OCI-LY1 (cell line): ENCODE measurements at regions not wholly inside any gene's neighbourhood (a gene's known extent, or its start where the extent isn't known, plus 50 kb on each side); places are given as distances from the start of the nearest gene placed in this dataset.

Source experiments
- H2AFZ ChIP-seq: fragments of 200-600 bp; sonication (generic), shearing (Covaris generic); 2 replicates; pipeline ENCODE4 v1.6.0; 2014; ENCODE audit warnings: antibody characterized with exemption, mild to moderate bottlenecking, low read length
- H3F3A ChIP-seq: fragments of 200-600 bp; sonication (generic), shearing (Covaris generic); 2 replicates; pipeline ENCODE4 v1.6.0; 2014; ENCODE audit warnings: mild to moderate bottlenecking, antibody characterized with exemption, low read length, moderate library complexity; ENCODE audit not compliant: insufficient read depth
- H3K27ac ChIP-seq: fragments of 200-600 bp; sonication (generic); 2 replicates; pipeline ENCODE4 v1.5.1; 2014; ENCODE audit warnings: low read length, mixed run types, mild to moderate bottlenecking, low read depth; ENCODE audit not compliant: poor library complexity, severe bottlenecking
- H3K27me3 ChIP-seq: fragments of 200-600 bp; sonication (generic); 2 replicates; pipeline ENCODE4 v1.6.0; 2014; ENCODE audit warnings: antibody characterized with exemption, mild to moderate bottlenecking, low read length, moderate library complexity; ENCODE audit not compliant: insufficient read depth
- H3K36me3 ChIP-seq: fragments of 200-600 bp; sonication (generic); 2 replicates; pipeline ENCODE4 v1.6.1; 2014; ENCODE audit warnings: mild to moderate bottlenecking, antibody characterized with exemption, low read length, moderate library complexity, mixed read lengths; ENCODE audit not compliant: insufficient read depth
- H3K4me1 ChIP-seq: fragments of 200-600 bp; sonication (generic); 2 replicates; pipeline ENCODE4 v1.5.1; 2014; ENCODE audit warnings: mild to moderate bottlenecking, low read length, moderate library complexity; ENCODE audit not compliant: insufficient read depth, severe bottlenecking
- H3K4me2 ChIP-seq: fragments of 200-600 bp; sonication (generic), shearing (Covaris generic); 2 replicates; pipeline ENCODE4 v1.6.1; 2014; ENCODE audit warnings: low read length
- H3K4me3 ChIP-seq: fragments of 200-600 bp; sonication (generic); 2 replicates; pipeline ENCODE4 v1.5.1; 2014; ENCODE audit warnings: low read length, low read depth, mild to moderate bottlenecking, mixed read lengths; ENCODE audit not compliant: poor library complexity, severe bottlenecking
- H3K79me2 ChIP-seq: fragments of 200-600 bp; shearing (Covaris generic); 2 replicates; pipeline ENCODE4 v1.6.1; 2016; ENCODE audit warnings: mixed run types, low read length, mixed read lengths; ENCODE audit not compliant: insufficient read depth
- H3K9ac ChIP-seq: fragments of 200-600 bp; sonication (generic), shearing (Covaris generic); 2 replicates; pipeline ENCODE4 v1.6.1; 2014; ENCODE audit warnings: mild to moderate bottlenecking, low read length, mixed read lengths
- H3K9me2 ChIP-seq: fragments of 200-600 bp; sonication (generic), shearing (Covaris generic); 2 replicates; pipeline ENCODE4 v1.6.1; 2014; ENCODE audit warnings: low read depth, mild to moderate bottlenecking, low read length, mixed read lengths
- H3K9me3 ChIP-seq: fragments of 200-600 bp; shearing (Covaris generic); 2 replicates; pipeline ENCODE4 v1.6.1; 2014; ENCODE audit warnings: low read length, mixed read lengths
- H4K20me1 ChIP-seq: fragments of 200-600 bp; sonication (generic), shearing (Covaris generic); 2 replicates; pipeline ENCODE4 v1.6.0; 2016; ENCODE audit warnings: mild to moderate bottlenecking, low read length; ENCODE audit not compliant: insufficient read depth
- EZH2 ChIP-seq: fragments of 200-600 bp; sonication (generic), shearing (Covaris generic); IDR thresholded peaks from 2 replicates; pipeline ENCODE4 v1.8.0; 2017; ENCODE audit warnings: borderline replicate concordance, mixed run types, mild to moderate bottlenecking, antibody characterized with exemption, low read length, moderate library complexity, mixed read lengths
- TF ChIP-seq, protein P1 (sequence below): fragments of 200-600 bp; sonication (generic), shearing (Covaris generic); IDR thresholded peaks from 2 replicates; pipeline ENCODE4 v1.5.1; 2017; ENCODE audit warnings: mild to moderate bottlenecking, antibody characterized with exemption, low read length, moderate library complexity, mixed read lengths

- no peak overlapping the region for H3K4me3 ChIP-seq
- no peaks in the 10 kb centered on the region for H3K9me3 ChIP-seq
- H3K9ac ChIP-seq = no peak overlapping the region
These were observed 206.6 kb upstream of the SETBP1 start for GRCh38 chr18:44474067-44474411.

GRCh38 chr18:44474591-44474990, 206.1 kb upstream of the SETBP1 start:
- Histone ChIP-seq H3K9ac (no peak overlapping the region), H3K9me2 (no peaks in the 10 kb centered on the region), H4K20me1 (no peaks in the 10 kb centered on the region), H3F3A (no peaks in the 10 kb centered on the region), H3K4me3 (no peak overlapping the region), H3K27ac (no peak overlapping the region), H3K4me2 (no peak overlapping the region), H3K4me1 (no peaks in the 10 kb centered on the region), H3K79me2 (no peaks in the 10 kb centered on the region), H2AFZ (no peak overlapping the region), H3K9me3 (no peaks in the 10 kb centered on the region), H3K27me3 (no peaks in the 10 kb centered on the region), H3K36me3 (no peaks in the 10 kb centered on the region)
- no peak for TF ChIP-seq EZH2
- TF ChIP-seq, protein P1, sequence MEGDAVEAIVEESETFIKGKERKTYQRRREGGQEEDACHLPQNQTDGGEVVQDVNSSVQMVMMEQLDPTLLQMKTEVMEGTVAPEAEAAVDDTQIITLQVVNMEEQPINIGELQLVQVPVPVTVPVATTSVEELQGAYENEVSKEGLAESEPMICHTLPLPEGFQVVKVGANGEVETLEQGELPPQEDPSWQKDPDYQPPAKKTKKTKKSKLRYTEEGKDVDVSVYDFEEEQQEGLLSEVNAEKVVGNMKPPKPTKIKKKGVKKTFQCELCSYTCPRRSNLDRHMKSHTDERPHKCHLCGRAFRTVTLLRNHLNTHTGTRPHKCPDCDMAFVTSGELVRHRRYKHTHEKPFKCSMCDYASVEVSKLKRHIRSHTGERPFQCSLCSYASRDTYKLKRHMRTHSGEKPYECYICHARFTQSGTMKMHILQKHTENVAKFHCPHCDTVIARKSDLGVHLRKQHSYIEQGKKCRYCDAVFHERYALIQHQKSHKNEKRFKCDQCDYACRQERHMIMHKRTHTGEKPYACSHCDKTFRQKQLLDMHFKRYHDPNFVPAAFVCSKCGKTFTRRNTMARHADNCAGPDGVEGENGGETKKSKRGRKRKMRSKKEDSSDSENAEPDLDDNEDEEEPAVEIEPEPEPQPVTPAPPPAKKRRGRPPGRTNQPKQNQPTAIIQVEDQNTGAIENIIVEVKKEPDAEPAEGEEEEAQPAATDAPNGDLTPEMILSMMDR = no peak

More at GRCh38 chr18:44474067-44474411, 206.6 kb upstream of the SETBP1 start:
- Histone ChIP-seq H3K4me1 (no peaks in the 10 kb centered on the region), H3K27me3 (no peaks in the 10 kb centered on the region), H3K36me3 (no peaks in the 10 kb centered on the region), H3K27ac (no peak overlapping the region), H3K4me2 (no peak overlapping the region), H3K9me2 (no peaks in the 10 kb centered on the region), H2AFZ (no peak overlapping the region), H4K20me1 (no peaks in the 10 kb centered on the region), H3K79me2 (no peaks in the 10 kb centered on the region), H3F3A (no peaks in the 10 kb centered on the region)
- no peak for TF ChIP-seq EZH2
- TF ChIP-seq, protein P1 = no peak

DNA sequence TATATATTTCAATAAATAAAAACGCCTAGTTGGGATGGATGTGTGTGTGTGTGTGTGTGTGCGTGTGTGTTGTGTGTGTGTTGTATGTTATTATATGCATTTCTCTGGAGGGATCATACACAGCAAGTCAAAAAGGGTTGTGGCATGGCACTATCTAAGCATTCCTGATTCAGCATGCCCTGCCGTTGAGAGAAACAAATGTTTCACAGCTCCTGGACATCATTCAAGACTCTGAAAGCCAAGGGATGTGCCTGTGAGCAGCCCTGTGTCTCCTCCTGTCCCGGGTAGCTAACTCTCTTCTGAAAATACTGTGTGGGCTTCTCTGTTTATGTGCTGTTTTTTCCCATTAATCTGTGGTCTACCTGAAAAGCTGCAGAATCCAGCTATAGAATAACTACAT, 197.9 kb upstream of the SETBP1 start:
- Histone ChIP-seq H2AFZ (no peak overlapping the region), H3K4me1 (no peaks in the 10 kb centered on the region), H3K9me2 (no peaks in the 10 kb centered on the region), H3K9ac (no peak overlapping the region), H3K4me3 (no peak overlapping the region), H3K4me2 (no peak overlapping the region), H4K20me1 (no peaks in the 10 kb centered on the region), H3F3A (no peaks in the 10 kb centered on the region), H3K27me3 (no peaks in the 10 kb centered on the region), H3K9me3 (no peaks in the 10 kb centered on the region), H3K36me3 (no peaks in the 10 kb centered on the region), H3K27ac (no peak overlapping the region), H3K79me2 (no peaks in the 10 kb centered on the region)
- TF ChIP-seq EZH2 = no peak

DNA sequence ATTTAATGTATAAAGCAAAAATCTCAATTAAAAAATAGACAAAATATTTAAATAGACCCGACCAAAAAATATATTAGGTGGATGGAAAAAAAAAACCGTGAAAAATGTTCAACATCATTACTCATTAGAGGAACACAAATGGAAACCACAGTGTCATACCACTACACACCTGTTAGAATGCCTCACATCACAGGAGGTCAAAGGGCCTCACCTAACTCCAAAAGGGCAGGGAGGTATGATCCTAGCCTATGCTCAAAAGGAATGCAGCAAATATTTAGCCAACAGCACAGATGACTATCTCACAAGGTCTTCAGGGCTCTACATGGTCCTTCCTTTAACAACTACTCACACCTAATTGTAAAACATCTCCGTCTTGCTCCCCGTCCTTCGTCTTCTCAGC, 185.5 kb upstream of the SETBP1 start:
- no peak overlapping the region for H3K9ac ChIP-seq
- no peaks in the 10 kb centered on the region for H3K9me3 ChIP-seq
- H3K27ac ChIP-seq = no peak overlapping the region
- no peak overlapping the region for H2AFZ ChIP-seq
- no peaks in the 10 kb centered on the region for H3K36me3 ChIP-seq
- no peaks in the 10 kb centered on the region for H4K20me1 ChIP-seq
- H3K4me3 ChIP-seq = no peak overlapping the region
- no peaks in the 10 kb centered on the region for H3F3A ChIP-seq
- no peaks in the 10 kb centered on the region for H3K9me2 ChIP-seq
- H3K79me2 ChIP-seq = no peaks in the 10 kb centered on the region
- no peak overlapping the region for H3K4me2 ChIP-seq
- no peaks in the 10 kb centered on the region for H3K27me3 ChIP-seq
- TF ChIP-seq, protein P1 = no peak
- no peak for TF ChIP-seq EZH2
- H3K4me1 ChIP-seq = no peaks in the 10 kb centered on the region
